ENCODE measurements at regions not wholly inside any gene's neighbourhood (a gene's known extent, or its start where the extent isn't known, plus 50 kb on each side); places are given as distances from the start of the nearest gene placed in this dataset.

DNA sequence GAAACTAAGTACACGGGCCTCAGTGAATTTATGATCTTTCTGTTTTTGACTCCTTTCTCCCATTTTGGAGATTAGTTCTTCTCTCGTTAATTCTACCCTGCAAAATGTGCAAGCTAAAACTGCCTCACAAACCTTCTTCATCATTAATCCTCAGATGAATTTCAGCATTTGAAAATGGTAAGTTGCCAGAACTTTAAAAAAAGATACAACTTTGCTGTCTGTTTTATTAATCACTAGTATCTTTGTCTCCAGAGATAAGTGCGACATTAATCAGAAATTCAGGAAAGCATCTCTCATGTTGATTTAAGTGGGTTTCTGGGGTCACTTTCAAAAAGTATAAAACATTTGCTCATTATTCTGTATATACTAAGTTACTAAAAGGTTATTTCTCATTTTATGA is 227.0 kb upstream of the RXFP2 start:
- TF ChIP-seq, protein P1, sequence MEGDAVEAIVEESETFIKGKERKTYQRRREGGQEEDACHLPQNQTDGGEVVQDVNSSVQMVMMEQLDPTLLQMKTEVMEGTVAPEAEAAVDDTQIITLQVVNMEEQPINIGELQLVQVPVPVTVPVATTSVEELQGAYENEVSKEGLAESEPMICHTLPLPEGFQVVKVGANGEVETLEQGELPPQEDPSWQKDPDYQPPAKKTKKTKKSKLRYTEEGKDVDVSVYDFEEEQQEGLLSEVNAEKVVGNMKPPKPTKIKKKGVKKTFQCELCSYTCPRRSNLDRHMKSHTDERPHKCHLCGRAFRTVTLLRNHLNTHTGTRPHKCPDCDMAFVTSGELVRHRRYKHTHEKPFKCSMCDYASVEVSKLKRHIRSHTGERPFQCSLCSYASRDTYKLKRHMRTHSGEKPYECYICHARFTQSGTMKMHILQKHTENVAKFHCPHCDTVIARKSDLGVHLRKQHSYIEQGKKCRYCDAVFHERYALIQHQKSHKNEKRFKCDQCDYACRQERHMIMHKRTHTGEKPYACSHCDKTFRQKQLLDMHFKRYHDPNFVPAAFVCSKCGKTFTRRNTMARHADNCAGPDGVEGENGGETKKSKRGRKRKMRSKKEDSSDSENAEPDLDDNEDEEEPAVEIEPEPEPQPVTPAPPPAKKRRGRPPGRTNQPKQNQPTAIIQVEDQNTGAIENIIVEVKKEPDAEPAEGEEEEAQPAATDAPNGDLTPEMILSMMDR (IDR thresholded peaks at IDR 0.05) = no peak
- no peak for TF ChIP-seq POLR2A (IDR thresholded peaks at IDR 0.05)

Measured in Peyer's patch (tissue), 4 donors.